Astrocyte of the spinal cord (primary cell): ENCODE measurements at regions not wholly inside any gene's neighbourhood (a gene's known extent, or its start where the extent isn't known, plus 50 kb on each side); places are given as distances from the start of the nearest gene placed in this dataset.
"Not testable (repeated sequence)": the region's sequence is repeated elsewhere in the genome, so short reads cannot be mapped to it uniquely, and the experiment has no call there.

Source experiments
- DNase-seq: peaks from one replicate; pipeline ENCODE4 v3.0.0; 2011; ENCODE audit warnings: low read depth, low spot score
- H3K4me3 ChIP-seq: 2 replicates; pipeline ENCODE4 v1.5.1; 2011; ENCODE audit warnings: low read depth, mild to moderate bottlenecking, low read length, moderate library complexity
- CTCF ChIP-seq: IDR thresholded peaks from 2 replicates; pipeline ENCODE4 v1.5.1; 2012; ENCODE audit warnings: low read depth, mild to moderate bottlenecking, low read length, inconsistent platforms
- in situ Hi-C: cut with HindIII; loops from 2 replicates; pipeline ENCODE4 v1.10.0; 2017; ENCODE audit warnings: low sequenced_read_pairs

GRCh38 chr2:215535741-215536140 is 99.9 kb upstream of the FN1 start:
- in situ Hi-C loops = no loop called here
- no peak for TF ChIP-seq CTCF
- peak; percentile 46 for DNase-seq
- no peak overlapping the region for H3K4me3 ChIP-seq

GRCh38 chr2:215535125-215535668 is 99.3 kb upstream of the FN1 start:
- DNase-seq = peak; percentile 46
- no peak for TF ChIP-seq CTCF
- H3K4me3 ChIP-seq = no peak overlapping the region
- in situ Hi-C loops = no loop called here

DNA sequence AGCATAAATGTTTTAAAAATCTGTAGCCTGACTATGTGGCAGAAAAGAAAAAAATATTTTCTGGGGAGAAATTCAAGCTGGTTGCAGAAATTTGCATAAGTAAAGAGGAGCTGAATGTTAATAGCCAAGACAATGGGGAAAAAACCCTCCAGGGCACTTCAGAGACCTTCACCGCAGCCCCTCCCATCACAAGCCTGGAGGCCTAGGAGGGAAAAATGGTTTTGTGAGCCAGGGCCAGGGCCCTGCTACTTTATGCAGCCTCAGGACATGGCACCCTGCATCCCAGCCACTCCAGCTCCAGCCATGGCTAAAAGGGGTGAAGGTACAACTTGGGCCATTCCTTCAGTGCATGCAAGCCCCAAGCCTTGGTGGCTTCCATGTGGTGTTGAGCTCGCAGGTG is 97.8 kb upstream of the FN1 start:
- H3K4me3 ChIP-seq, in situ Hi-C loops, DNase-seq: not testable (repeated sequence)

- H3K4me3 ChIP-seq = no peak overlapping the region
- no peak for TF ChIP-seq CTCF
- DNase-seq = no peak
- in situ Hi-C loops = no loop called here
Measured at GRCh38 chr2:215532844-215533243, 97.0 kb upstream of the FN1 start.

GRCh38 chr2:215531284-215531683 is 95.4 kb upstream of the FN1 start:
- no peak overlapping the region for H3K4me3 ChIP-seq
- TF ChIP-seq CTCF = no peak
- in situ Hi-C loops = no loop called here
- peak; percentile 88 for DNase-seq

- peak; percentile 63 for DNase-seq
Measured at GRCh38 chr2:215530191-215530968, 94.5 kb upstream of the FN1 start.

More at GRCh38 chr2:215530191-215530968, 94.5 kb upstream of the FN1 start:
- in situ Hi-C loops = no loop called here
- H3K4me3 ChIP-seq = no peak overlapping the region
- TF ChIP-seq CTCF = no peak
